GM23248 (cell line): ENCODE measurements at regions not wholly inside any gene's neighbourhood (a gene's known extent, or its start where the extent isn't known, plus 50 kb on each side); places are given as distances from the start of the nearest gene placed in this dataset.

Experiments used
- DNase-seq: peaks from one replicate; pipeline ENCODE4 v3.0.0-alpha.2; 2015
- H2AFZ ChIP-seq: fragments of 200-600 bp; sonication (generic); 2 replicates; pipeline ENCODE4 v1.6.1; 2016; ENCODE audit warnings: antibody characterized with exemption
- H3F3A ChIP-seq: fragments of 200-600 bp; sonication (generic); 2 replicates; pipeline ENCODE4 v1.6.1; 2016; ENCODE audit warnings: mild to moderate bottlenecking, antibody characterized with exemption, mixed run types; ENCODE audit not compliant: insufficient read depth
- H3K27ac ChIP-seq: fragments of 200-600 bp; sonication (generic); 2 replicates; pipeline ENCODE4 v1.5.1; 2016; ENCODE audit warnings: mild to moderate bottlenecking
- H3K27me3 ChIP-seq: fragments of 200-600 bp; sonication (generic); replicated peaks from 2 replicates; pipeline ENCODE4 v1.6.1; 2016; ENCODE audit warnings: mild to moderate bottlenecking; ENCODE audit not compliant: insufficient read depth
- H3K36me3 ChIP-seq: fragments of 200-600 bp; sonication (generic); 2 replicates; pipeline ENCODE4 v1.6.1; 2016; ENCODE audit warnings: low read depth, mild to moderate bottlenecking
- H3K4me1 ChIP-seq: fragments of 200-600 bp; sonication (generic); 2 replicates; pipeline ENCODE4 v1.6.1; 2016; ENCODE audit warnings: mild to moderate bottlenecking; ENCODE audit not compliant: insufficient read depth
- H3K4me2 ChIP-seq: fragments of 200-600 bp; sonication (generic); one replicate; pipeline ENCODE4 v1.6.1; 2016; ENCODE audit warnings: mild to moderate bottlenecking; ENCODE audit not compliant: unreplicated experiment
- H3K4me3 ChIP-seq: fragments of 200-600 bp; sonication (generic); 2 replicates; pipeline ENCODE4 v1.5.1; 2016; ENCODE audit warnings: mild to moderate bottlenecking
- H3K79me2 ChIP-seq: fragments of 200-600 bp; sonication (generic); 2 replicates; pipeline ENCODE4 v1.6.1; 2016; ENCODE audit warnings: mild to moderate bottlenecking; ENCODE audit not compliant: insufficient read depth
- H3K9ac ChIP-seq: fragments of 200-600 bp; sonication (generic); 2 replicates; pipeline ENCODE4 v1.6.1; 2016; ENCODE audit warnings: mild to moderate bottlenecking
- H3K9me2 ChIP-seq: fragments of 200-600 bp; sonication (generic); 2 replicates; pipeline ENCODE4 v1.6.1; 2016; ENCODE audit warnings: mixed run types, mild to moderate bottlenecking, moderate library complexity; ENCODE audit not compliant: insufficient read depth
- H3K9me3 ChIP-seq: fragments of 200-600 bp; sonication (generic); one replicate; pipeline ENCODE4 v1.6.1; 2017; ENCODE audit warnings: low read depth
- H4K20me1 ChIP-seq: fragments of 200-600 bp; sonication (generic); 2 replicates; pipeline ENCODE4 v1.6.0; 2016; ENCODE audit not compliant: insufficient read depth
- EZH2 ChIP-seq: fragments of 200-600 bp; sonication (generic); IDR thresholded peaks from 2 replicates; pipeline ENCODE4 v1.6.1; 2018; ENCODE audit warnings: antibody characterized with exemption, mild to moderate bottlenecking; ENCODE audit not compliant: insufficient read depth, poor library complexity, severe bottlenecking
- EZH2phosphoT487 ChIP-seq: fragments of 200-600 bp; sonication (generic); IDR thresholded peaks from 2 replicates; pipeline ENCODE4 v1.6.1; 2018; ENCODE audit warnings: antibody characterized with exemption, moderate library complexity, mild to moderate bottlenecking, low read depth; ENCODE audit not compliant: insufficient read depth
- WGBS, 2 experiments: methylation state at CpG; one replicate each; pipeline ENCODE4 v1.1.6; 2015 to 2017; ENCODE audit warnings: low lambda C conversion rate in 2 of 2, low coverage in 1 of 2; ENCODE audit errors: missing lambda C conversion rate in 2 of 2; 5-methylcytosine and 5-hydroxymethylcytosine counted together
- in situ Hi-C: fragments of 300-500 bp; cut with MboI; formaldehyde crosslinking; loops from 2 replicates; pipeline ENCODE4 v1.15.0; 2020

DNA sequence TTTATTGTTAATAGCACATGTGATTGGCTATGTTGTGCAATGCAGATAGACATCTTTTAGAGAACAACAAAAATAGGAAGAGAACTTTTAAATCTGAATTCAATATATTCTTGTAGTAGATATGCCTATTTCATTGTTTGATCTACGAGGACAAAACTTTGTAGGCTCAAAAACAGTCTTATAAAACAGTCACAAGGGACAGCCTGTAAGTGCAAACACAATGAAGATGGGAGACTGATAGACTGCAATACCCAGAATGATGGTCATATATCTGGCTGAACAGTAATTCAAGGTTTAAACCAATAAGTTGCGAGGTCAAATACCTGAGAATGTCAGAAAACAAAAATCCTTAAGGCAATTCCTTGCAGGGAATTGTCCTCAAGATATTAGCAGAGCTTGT is 1342.9 kb upstream of the ADGRB3 start:
- Histone ChIP-seq H3K9me3 (no peaks in the 10 kb centered on the region), H3K9me2 (no peaks in the 10 kb centered on the region), H3K4me2 (no peak overlapping the region), H3K36me3 (no peaks in the 10 kb centered on the region), H3K9ac (no peak overlapping the region), H3F3A (no peaks in the 10 kb centered on the region), H3K27me3 (no peaks in the 10 kb centered on the region), H2AFZ (no peak overlapping the region), H3K27ac (no peak overlapping the region), H3K4me3 (no peak overlapping the region), H3K4me1 (no peaks in the 10 kb centered on the region), H4K20me1 (no peaks in the 10 kb centered on the region), H3K79me2 (no peaks in the 10 kb centered on the region)
- DNase-seq, result no peak
- in situ Hi-C loops, result no loop called here
- no peak for TF ChIP-seq EZH2phosphoT487
- TF ChIP-seq EZH2, result no peak
- WGBS, 2 experiments, result 0 to 5% methylated on average over 2 of the region's 2 CpGs

GRCh38 chr6:67287566-67287965 is 1347.5 kb upstream of the ADGRB3 start:
- Histone ChIP-seq H3K4me2 (no peak overlapping the region), H3K9me3 (no peaks in the 10 kb centered on the region), H3K36me3 (no peaks in the 10 kb centered on the region), H4K20me1 (no peaks in the 10 kb centered on the region), H3F3A (no peaks in the 10 kb centered on the region), H3K9me2 (no peaks in the 10 kb centered on the region), H3K9ac (no peak overlapping the region), H3K4me1 (no peaks in the 10 kb centered on the region), H2AFZ (no peak overlapping the region), H3K79me2 (no peaks in the 10 kb centered on the region), H3K27ac (no peak overlapping the region), H3K27me3 (no peaks in the 10 kb centered on the region), H3K4me3 (no peak overlapping the region)
- in situ Hi-C loops, result no loop called here
- TF ChIP-seq EZH2phosphoT487 (no peak), EZH2 (no peak)
- DNase-seq, result no peak

DNA sequence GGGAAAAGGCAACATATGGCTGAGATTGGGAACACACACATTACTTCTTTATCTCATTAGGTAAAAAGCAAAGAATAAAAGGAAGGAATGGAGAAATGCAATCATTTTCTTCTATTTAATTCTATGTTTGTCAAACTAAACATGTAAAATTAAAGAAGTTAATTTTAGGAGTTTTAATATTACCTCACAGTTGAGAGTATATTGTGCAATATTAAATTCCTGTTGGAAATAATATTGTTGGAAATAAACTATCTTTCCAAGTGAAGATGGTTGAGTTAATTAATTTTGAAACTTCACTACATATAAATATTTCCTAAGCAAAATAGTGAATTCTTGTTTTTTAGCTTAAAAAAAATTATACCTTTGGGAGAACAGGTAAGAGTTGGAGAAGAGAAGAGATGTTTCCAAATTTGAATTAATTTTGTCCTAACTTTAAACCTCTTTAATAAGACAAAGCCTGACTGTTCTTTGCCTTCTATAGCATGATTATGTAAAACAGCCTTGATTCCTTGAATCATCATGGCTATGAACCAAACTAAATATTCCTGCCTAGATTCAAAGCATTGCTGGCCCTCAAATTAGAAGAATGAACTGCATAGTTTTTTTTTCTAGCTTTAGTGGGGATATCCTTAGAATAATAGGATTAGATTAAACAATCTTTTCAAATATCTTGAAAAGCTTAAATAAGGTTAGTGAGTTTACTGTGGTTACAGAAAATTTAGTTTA is 1349.1 kb upstream of the ADGRB3 start:
- H4K20me1 ChIP-seq, result no peaks in the 10 kb centered on the region
- no peak overlapping the region for H3K4me2 ChIP-seq
- H3K4me3 ChIP-seq, result no peak overlapping the region
- TF ChIP-seq EZH2 (no peak), EZH2phosphoT487 (no peak)
- H2AFZ ChIP-seq, result no peak overlapping the region
- H3F3A ChIP-seq, result no peaks in the 10 kb centered on the region
- no peaks in the 10 kb centered on the region for H3K27me3 ChIP-seq
- no peak overlapping the region for H3K27ac ChIP-seq
- DNase-seq, result no peak
- H3K36me3 ChIP-seq, result no peaks in the 10 kb centered on the region
- H3K79me2 ChIP-seq, result no peaks in the 10 kb centered on the region
- in situ Hi-C loops, result no loop called here
- H3K9me3 ChIP-seq, result no peaks in the 10 kb centered on the region
- no peak overlapping the region for H3K9ac ChIP-seq
- H3K4me1 ChIP-seq, result no peaks in the 10 kb centered on the region
- no peaks in the 10 kb centered on the region for H3K9me2 ChIP-seq

- no peaks in the 10 kb centered on the region for H3K27me3 ChIP-seq
- H3K9me3 ChIP-seq, result no peaks in the 10 kb centered on the region
- no peak overlapping the region for H3K4me2 ChIP-seq
- H3K4me1 ChIP-seq, result no peaks in the 10 kb centered on the region
- no peak for DNase-seq
- no peak overlapping the region for H2AFZ ChIP-seq
- TF ChIP-seq EZH2 (no peak), EZH2phosphoT487 (no peak)
- no peaks in the 10 kb centered on the region for H3K9me2 ChIP-seq
- no peak overlapping the region for H3K4me3 ChIP-seq
- no peaks in the 10 kb centered on the region for H4K20me1 ChIP-seq
- H3K27ac ChIP-seq, result no peak overlapping the region
- in situ Hi-C loops, result no loop called here
- no peaks in the 10 kb centered on the region for H3K36me3 ChIP-seq
- no peak overlapping the region for H3K9ac ChIP-seq
- H3F3A ChIP-seq, result no peaks in the 10 kb centered on the region
- no peaks in the 10 kb centered on the region for H3K79me2 ChIP-seq
- WGBS, 2 experiments, result 26 to 27% methylated on average over 2 of the region's 2 CpGs
Measured at GRCh38 chr6:67277312-67277711, 1357.8 kb upstream of the ADGRB3 start.
